ENCODE measurements at regions not wholly inside any gene's neighbourhood (a gene's known extent, or its start where the extent isn't known, plus 50 kb on each side); places are given as distances from the start of the nearest gene placed in this dataset.

DNA sequence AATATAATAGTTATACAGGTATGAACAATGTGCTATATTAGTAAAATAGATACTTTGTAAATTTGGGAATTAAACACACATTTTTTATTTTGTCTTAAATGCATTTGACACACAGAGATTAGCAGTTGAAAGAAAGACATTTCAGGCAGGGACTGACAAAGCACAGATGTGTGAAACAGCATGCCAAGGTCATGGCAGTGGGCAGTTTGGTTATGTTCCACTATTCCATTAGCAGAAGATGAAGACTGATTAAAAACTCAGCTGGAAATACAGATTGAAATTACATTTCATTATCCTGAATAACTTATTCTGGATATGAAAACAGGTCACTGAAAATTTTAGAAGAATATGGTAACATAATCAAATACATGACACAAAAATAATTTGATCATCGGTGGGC, 669.8 kb upstream of the LRFN5 start:
- TF ChIP-seq, protein P1, sequence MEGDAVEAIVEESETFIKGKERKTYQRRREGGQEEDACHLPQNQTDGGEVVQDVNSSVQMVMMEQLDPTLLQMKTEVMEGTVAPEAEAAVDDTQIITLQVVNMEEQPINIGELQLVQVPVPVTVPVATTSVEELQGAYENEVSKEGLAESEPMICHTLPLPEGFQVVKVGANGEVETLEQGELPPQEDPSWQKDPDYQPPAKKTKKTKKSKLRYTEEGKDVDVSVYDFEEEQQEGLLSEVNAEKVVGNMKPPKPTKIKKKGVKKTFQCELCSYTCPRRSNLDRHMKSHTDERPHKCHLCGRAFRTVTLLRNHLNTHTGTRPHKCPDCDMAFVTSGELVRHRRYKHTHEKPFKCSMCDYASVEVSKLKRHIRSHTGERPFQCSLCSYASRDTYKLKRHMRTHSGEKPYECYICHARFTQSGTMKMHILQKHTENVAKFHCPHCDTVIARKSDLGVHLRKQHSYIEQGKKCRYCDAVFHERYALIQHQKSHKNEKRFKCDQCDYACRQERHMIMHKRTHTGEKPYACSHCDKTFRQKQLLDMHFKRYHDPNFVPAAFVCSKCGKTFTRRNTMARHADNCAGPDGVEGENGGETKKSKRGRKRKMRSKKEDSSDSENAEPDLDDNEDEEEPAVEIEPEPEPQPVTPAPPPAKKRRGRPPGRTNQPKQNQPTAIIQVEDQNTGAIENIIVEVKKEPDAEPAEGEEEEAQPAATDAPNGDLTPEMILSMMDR (IDR thresholded peaks at IDR 0.05; ENCODE audit: insufficient read depth, missing control alignments), result no peak

DNA sequence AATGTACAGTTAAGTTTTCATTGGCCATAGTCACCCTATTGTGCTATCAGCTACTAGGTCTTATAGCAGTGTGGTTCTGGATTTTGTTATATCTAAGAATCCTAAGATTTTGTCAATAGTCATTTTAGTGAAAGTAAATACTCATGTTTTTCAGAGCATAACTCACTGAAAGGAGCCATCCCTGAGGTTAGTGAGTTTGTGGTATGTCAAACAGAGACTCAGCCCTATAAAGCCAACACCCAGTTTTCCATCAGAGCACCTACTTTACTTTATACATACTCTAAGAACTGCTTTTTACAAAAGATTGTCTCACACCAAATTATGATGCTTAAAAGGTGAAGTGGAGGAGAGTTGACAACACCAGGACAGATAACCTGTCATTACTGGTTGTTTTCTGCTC, 686.3 kb upstream of the LRFN5 start:
- DNase-seq (ENCODE audit: insufficient read length, low spot score) (no peak), FAIRE-seq (no peak)
- TF ChIP-seq, protein P1 (IDR thresholded peaks at IDR 0.05; ENCODE audit: insufficient read depth, missing control alignments), result no peak

More for the DNA sequence above, 669.8 kb upstream of the LRFN5 start:
- DNase-seq (ENCODE audit: insufficient read length, low spot score), result no peak
- no peak for FAIRE-seq

DNA sequence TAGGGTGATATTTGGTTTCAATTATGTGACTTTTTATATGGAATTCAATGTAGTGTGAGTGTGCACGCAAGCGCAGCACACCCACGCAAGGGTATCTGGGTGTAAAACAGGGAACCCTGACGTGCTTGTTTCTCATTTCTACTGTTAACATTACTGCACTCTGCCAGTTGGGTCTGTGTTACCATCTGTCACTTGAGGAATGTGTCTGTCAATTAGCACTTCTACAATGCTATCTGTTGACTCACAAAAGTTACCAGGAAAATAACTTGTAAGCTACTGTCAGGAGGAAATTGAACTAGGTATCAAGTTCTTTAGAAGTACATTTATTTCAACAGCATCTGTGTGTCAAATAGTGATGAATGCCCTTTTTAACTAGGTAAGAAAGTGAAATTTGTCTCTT, 695.5 kb upstream of the LRFN5 start:
- TF ChIP-seq, protein P1 (IDR thresholded peaks at IDR 0.05; ENCODE audit: insufficient read depth, missing control alignments), result no peak
- FAIRE-seq, result no peak
- no peak for DNase-seq (ENCODE audit: insufficient read length, low spot score)

DNA sequence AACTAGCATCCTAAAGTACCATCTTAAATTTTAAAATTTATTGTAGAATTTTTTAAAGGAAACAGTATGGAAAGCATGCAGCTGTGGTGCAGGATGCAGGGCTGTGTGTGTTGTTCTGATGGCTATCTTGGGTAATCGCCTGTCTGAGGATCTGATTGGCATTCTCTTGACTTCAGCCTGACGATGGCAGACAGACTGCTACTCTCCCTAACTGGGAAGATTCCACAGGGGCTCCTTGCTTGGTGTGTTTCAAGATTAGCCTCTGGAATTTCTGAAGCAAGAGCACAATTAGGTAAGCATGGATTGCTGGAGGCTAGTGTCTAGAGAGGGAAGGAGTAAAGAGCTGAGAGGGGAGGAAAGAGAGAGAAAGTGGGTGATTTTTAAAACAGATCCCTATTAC, 696.8 kb upstream of the LRFN5 start:
- TF ChIP-seq, protein P1 (IDR thresholded peaks at IDR 0.05; ENCODE audit: insufficient read depth, missing control alignments), result no peak
- FAIRE-seq (no peak), DNase-seq (ENCODE audit: insufficient read length, low spot score) (no peak)

DNA sequence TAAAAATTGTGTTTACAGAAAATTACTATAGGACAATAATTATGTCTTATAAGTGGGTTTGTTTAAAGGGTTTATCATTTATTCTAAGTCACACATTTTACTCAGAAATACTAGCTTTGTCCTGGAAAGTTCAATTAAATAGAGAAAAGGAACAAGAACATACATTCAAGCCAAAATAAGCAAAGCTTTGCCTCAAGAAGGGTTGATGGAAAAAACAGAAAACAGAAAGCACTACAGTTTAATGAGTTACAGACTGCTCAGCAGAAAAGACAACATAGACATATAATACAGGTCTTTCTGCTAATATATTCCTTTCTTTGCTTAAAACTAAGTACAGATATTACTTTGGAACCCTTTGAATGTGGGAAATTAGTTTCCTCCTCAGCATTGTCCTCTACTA, 703.0 kb upstream of the LRFN5 start:
- no peak for FAIRE-seq
- DNase-seq (ENCODE audit: insufficient read length, low spot score), result no peak
- TF ChIP-seq, protein P1 (IDR thresholded peaks at IDR 0.05; ENCODE audit: insufficient read depth, missing control alignments), result no peak

DNA sequence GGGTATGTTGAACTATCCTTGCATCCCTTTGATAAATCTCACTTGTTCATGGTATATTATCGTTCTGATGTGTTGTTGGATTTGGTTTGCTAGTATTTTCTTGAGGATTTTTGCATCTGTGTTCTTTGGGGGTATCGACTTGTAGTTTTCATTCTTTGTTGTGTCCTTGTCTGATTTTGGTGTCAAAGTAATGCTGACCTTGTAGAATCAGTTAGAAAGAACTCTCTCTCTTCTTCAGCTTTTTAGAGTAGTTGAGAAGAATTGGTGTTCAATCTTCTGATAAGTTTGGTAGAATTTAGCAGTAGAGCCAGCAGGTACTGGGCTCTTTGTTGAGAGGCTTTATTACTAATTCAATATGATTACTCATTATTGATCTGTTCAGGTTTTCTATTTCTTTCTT, 707.2 kb upstream of the LRFN5 start:
- no peak for FAIRE-seq
- TF ChIP-seq, protein P1 (IDR thresholded peaks at IDR 0.05; ENCODE audit: insufficient read depth, missing control alignments), result no peak
- no peak for DNase-seq (ENCODE audit: insufficient read length, low spot score)

DNA sequence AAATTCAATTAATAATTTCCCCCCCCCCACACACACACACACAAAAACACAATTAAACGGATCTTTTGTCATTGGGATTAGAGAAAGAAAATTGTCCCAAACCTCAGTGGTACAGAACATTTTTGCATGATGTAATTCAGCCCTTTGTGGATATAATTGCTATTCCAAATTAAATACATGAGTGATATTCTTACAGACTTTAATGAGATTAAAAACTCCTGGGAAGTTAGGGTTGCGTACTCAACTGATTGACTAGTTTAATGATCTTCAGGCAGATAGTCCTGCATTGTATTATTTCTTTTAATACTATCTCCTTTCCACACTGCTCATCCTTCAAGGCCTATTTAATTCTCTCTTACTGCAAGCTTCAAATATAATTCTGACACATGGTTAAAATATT, 711.8 kb upstream of the LRFN5 start:
- DNase-seq (ENCODE audit: insufficient read length, low spot score), result no peak
- TF ChIP-seq, protein P1 (IDR thresholded peaks at IDR 0.05; ENCODE audit: insufficient read depth, missing control alignments), result no peak
- no peak for FAIRE-seq
